CD4-positive, CD25-positive, alpha-beta regulatory T cell (primary cell): ENCODE measurements at regions not wholly inside any gene's neighbourhood (a gene's known extent, or its start where the extent isn't known, plus 50 kb on each side); places are given as distances from the start of the nearest gene placed in this dataset.

Experiments used
- ATAC-seq, 2 donors: fragments of 150-1000 bp; cut with Tn5 transposase; one replicate each; pipeline ENCODE4 v1.10.0; 2021; ENCODE audit warnings: low read depth in 2 of 2, moderate number of reproducible peaks in 2 of 2, moderate library complexity in 1 of 2
- DNase-seq, 3 donors: peaks; one replicate each; pipeline versions ENCODE4 v3.0.0 to v3.0.0-alpha.2; 2012 to 2022; ENCODE audit warnings: mixed read lengths in 1 of 3
- H3K27ac ChIP-seq: one replicate; pipeline ENCODE4 v1.7.0; 2013; ENCODE audit warnings: mild to moderate bottlenecking, low read length; ENCODE audit not compliant: insufficient read depth, poor library complexity, severe bottlenecking
- H3K27me3 ChIP-seq: one replicate; pipeline ENCODE4 v1.7.0; 2013; ENCODE audit warnings: low read length; ENCODE audit not compliant: control insufficient read depth, insufficient read depth
- H3K36me3 ChIP-seq: one replicate; pipeline ENCODE4 v1.7.0; 2013; ENCODE audit warnings: mild to moderate bottlenecking, low read length, moderate library complexity; ENCODE audit not compliant: control insufficient read depth, insufficient read depth
- H3K4me1 ChIP-seq: 2 replicates; pipeline ENCODE4 v1.7.0; 2013; ENCODE audit warnings: mild to moderate bottlenecking, low read length; ENCODE audit not compliant: insufficient read depth, control insufficient read depth, poor library complexity, severe bottlenecking
- H3K4me3 ChIP-seq: one replicate; pipeline ENCODE4 v1.7.0; 2013; ENCODE audit warnings: low read depth, mild to moderate bottlenecking, low read length, moderate library complexity
- H3K9me3 ChIP-seq, 2 experiments: 1 replicate in 1 of 2; 2 replicates in 1 of 2; pipeline ENCODE4 v1.7.0; 2013; ENCODE audit warnings: low read length in 2 of 2, mild to moderate bottlenecking in 1 of 2, moderate library complexity in 1 of 2; ENCODE audit not compliant: control insufficient read depth in 2 of 2
- H3K27ac Mint-ChIP-seq, 3 donors: one replicate each; pipeline ENCODE4 v1.8.0; 2020 to 2022; ENCODE audit warnings: mild to moderate bottlenecking in 3 of 3, mixed read lengths in 3 of 3, moderate library complexity in 2 of 3
- H3K27me3 Mint-ChIP-seq: one replicate; pipeline ENCODE4 v1.8.0; 2022; ENCODE audit warnings: mild to moderate bottlenecking, mixed read lengths
- H3K36me3 Mint-ChIP-seq: one replicate; pipeline ENCODE4 v1.8.0; 2020; ENCODE audit warnings: mixed read lengths
- H3K4me1 Mint-ChIP-seq, 4 donors: one replicate each; pipeline ENCODE4 v1.8.0; 2020 to 2022; ENCODE audit warnings: mixed read lengths in 4 of 4, mild to moderate bottlenecking in 1 of 4
- H3K4me3 Mint-ChIP-seq, 4 donors: one replicate each; pipeline ENCODE4 v1.8.0; 2020 to 2022; ENCODE audit warnings: mild to moderate bottlenecking in 4 of 4, mixed read lengths in 4 of 4, moderate library complexity in 3 of 4
- H3K9me3 Mint-ChIP-seq, 7 donors: one replicate each; pipeline ENCODE4 v1.8.0; 2020 to 2022; ENCODE audit warnings: mixed read lengths in 7 of 7, mild to moderate bottlenecking in 3 of 7, moderate library complexity in 2 of 7

- H3K9me3 Mint-ChIP-seq: peaks cover 0 to 11% (median 4%) of the 10 kb centered on the region in 7 donors
- H3K36me3 ChIP-seq: no peaks in the 10 kb centered on the region
- DNase-seq (no peak), ATAC-seq (no peak)
- H3K9me3 ChIP-seq: no peaks in the 10 kb centered on the region
- H3K4me1 Mint-ChIP-seq: peaks cover 0 to 3% (median 0%) of the 10 kb centered on the region in 4 donors
- no peak overlapping the region for H3K4me3 ChIP-seq
- H3K27me3 ChIP-seq: no peaks in the 10 kb centered on the region
- no peak overlapping the region for H3K27ac ChIP-seq
- H3K36me3 Mint-ChIP-seq: no peaks in the 10 kb centered on the region
- no peaks in the 10 kb centered on the region for H3K4me1 ChIP-seq
- no peak overlapping the region for H3K27ac Mint-ChIP-seq
- no peak overlapping the region for H3K4me3 Mint-ChIP-seq
- peaks cover 9% of the 10 kb centered on the region for H3K27me3 Mint-ChIP-seq
These were observed 119.7 kb downstream of the PDCL3 start for GRCh38 chr2:100682536-100682935.

- H3K9me3 Mint-ChIP-seq: peaks cover 0 to 11% (median 4%) of the 10 kb centered on the region in 7 donors
- Histone ChIP-seq H3K9me3 (no peaks in the 10 kb centered on the region), H3K36me3 (no peaks in the 10 kb centered on the region), H3K27ac (no peak overlapping the region), H3K4me1 (no peaks in the 10 kb centered on the region), H3K4me3 (no peak overlapping the region), H3K27me3 (no peaks in the 10 kb centered on the region)
- peaks cover 0 to 3% (median 0%) of the 10 kb centered on the region in 4 donors for H3K4me1 Mint-ChIP-seq
- H3K27ac Mint-ChIP-seq: no peak overlapping the region
- no peak for ATAC-seq
- no peak overlapping the region for H3K4me3 Mint-ChIP-seq
- H3K36me3 Mint-ChIP-seq: no peaks in the 10 kb centered on the region
- H3K27me3 Mint-ChIP-seq: peaks cover 9% of the 10 kb centered on the region
- no peak for DNase-seq
These were observed 120.4 kb downstream of the PDCL3 start for GRCh38 chr2:100683231-100683630.

GRCh38 chr2:100691846-100692245 lies 128.1 kb upstream of the NPAS2 start:
- DNase-seq (no peak), ATAC-seq (no peak)
- Mint-ChIP-seq H3K4me3 (no peak overlapping the region), H3K9me3 (peaks cover 2 to 22% (median 7%) of the 10 kb centered on the region in 7 donors), H3K27me3 (peaks cover 5% of the 10 kb centered on the region), H3K27ac (peak overlapping the region in 1 of 3 donors; percentile 36), H3K36me3 (no peaks in the 10 kb centered on the region), H3K4me1 (no peaks in the 10 kb centered on the region)
- Histone ChIP-seq H3K9me3 (peaks cover 0 to 2% of the 10 kb centered on the region in 2 experiments), H3K27ac (no peak overlapping the region), H3K4me3 (no peak overlapping the region), H3K36me3 (no peaks in the 10 kb centered on the region), H3K27me3 (peaks cover 3% of the 10 kb centered on the region), H3K4me1 (no peaks in the 10 kb centered on the region)

- Histone ChIP-seq H3K9me3 (peaks cover 0 to 2% of the 10 kb centered on the region in 2 experiments), H3K27ac (no peak overlapping the region), H3K4me1 (no peaks in the 10 kb centered on the region), H3K27me3 (peaks cover 3% of the 10 kb centered on the region), H3K36me3 (no peaks in the 10 kb centered on the region), H3K4me3 (no peak overlapping the region)
- ATAC-seq (no peak), DNase-seq (no peak)
- H3K4me1 Mint-ChIP-seq: no peaks in the 10 kb centered on the region
- peaks cover 2 to 22% (median 5%) of the 10 kb centered on the region in 7 donors for H3K9me3 Mint-ChIP-seq
- peaks cover 3% of the 10 kb centered on the region for H3K36me3 Mint-ChIP-seq
- no peak overlapping the region for H3K27ac Mint-ChIP-seq
- peaks cover 1% of the 10 kb centered on the region for H3K27me3 Mint-ChIP-seq
- H3K4me3 Mint-ChIP-seq: no peak overlapping the region
These were observed 127.6 kb upstream of the NPAS2 start for GRCh38 chr2:100692381-100692780.

- Histone ChIP-seq H3K36me3 (no peaks in the 10 kb centered on the region), H3K4me1 (no peaks in the 10 kb centered on the region), H3K27me3 (peaks cover 3% of the 10 kb centered on the region), H3K4me3 (no peak overlapping the region), H3K9me3 (peaks cover 0 to 6% of the 10 kb centered on the region in 2 experiments), H3K27ac (no peak overlapping the region)
- ATAC-seq (no peak), DNase-seq (no peak)
- no peak overlapping the region for H3K4me3 Mint-ChIP-seq
- H3K27me3 Mint-ChIP-seq: no peaks in the 10 kb centered on the region
- no peaks in the 10 kb centered on the region for H3K4me1 Mint-ChIP-seq
- H3K27ac Mint-ChIP-seq: no peak overlapping the region
- peaks cover 4% of the 10 kb centered on the region for H3K36me3 Mint-ChIP-seq
- H3K9me3 Mint-ChIP-seq: peaks cover 2 to 22% (median 4%) of the 10 kb centered on the region in 7 donors
These were observed 127.0 kb upstream of the NPAS2 start for GRCh38 chr2:100692906-100693305.

GRCh38 chr2:100699131-100699530 lies 120.8 kb upstream of the NPAS2 start:
- DNase-seq (no peak), ATAC-seq (no peak)
- Histone ChIP-seq H3K27ac (no peak overlapping the region), H3K4me1 (no peaks in the 10 kb centered on the region), H3K9me3 (peaks cover 0 to 6% of the 10 kb centered on the region in 2 experiments), H3K27me3 (no peaks in the 10 kb centered on the region), H3K36me3 (no peaks in the 10 kb centered on the region), H3K4me3 (no peak overlapping the region)
- Mint-ChIP-seq H3K4me3 (no peak overlapping the region), H3K9me3 (peaks cover 3 to 22% (median 4%) of the 10 kb centered on the region in 7 donors), H3K27me3 (no peaks in the 10 kb centered on the region), H3K27ac (no peak overlapping the region), H3K4me1 (peaks cover 0 to 5% (median 1%) of the 10 kb centered on the region in 4 donors), H3K36me3 (peaks cover 4% of the 10 kb centered on the region)

GRCh38 chr2:100702438-100703109 lies 117.4 kb upstream of the NPAS2 start:
- Histone ChIP-seq H3K4me3 (no peak overlapping the region), H3K27me3 (no peaks in the 10 kb centered on the region), H3K4me1 (no peaks in the 10 kb centered on the region), H3K36me3 (no peaks in the 10 kb centered on the region), H3K27ac (no peak overlapping the region), H3K9me3 (peaks cover 0 to 3% of the 10 kb centered on the region in 2 experiments)
- Mint-ChIP-seq H3K4me3 (no peak overlapping the region), H3K27ac (no peak overlapping the region), H3K27me3 (peaks cover 6% of the 10 kb centered on the region), H3K36me3 (no peaks in the 10 kb centered on the region), H3K9me3 (peaks cover 0 to 5% (median 0%) of the 10 kb centered on the region in 7 donors), H3K4me1 (peaks cover 0 to 6% (median 3%) of the 10 kb centered on the region in 4 donors)
- no peak for ATAC-seq
- no peak for DNase-seq

- H3K9me3 Mint-ChIP-seq: peaks cover 0 to 5% (median 0%) of the 10 kb centered on the region in 7 donors
These were observed 116.7 kb upstream of the NPAS2 start for GRCh38 chr2:100703213-100703612.

More at GRCh38 chr2:100703213-100703612, 116.7 kb upstream of the NPAS2 start:
- Histone ChIP-seq H3K27ac (no peak overlapping the region), H3K4me1 (no peaks in the 10 kb centered on the region), H3K9me3 (no peaks in the 10 kb centered on the region), H3K36me3 (no peaks in the 10 kb centered on the region), H3K4me3 (no peak overlapping the region), H3K27me3 (no peaks in the 10 kb centered on the region)
- DNase-seq: no peak
- no peak overlapping the region for H3K27ac Mint-ChIP-seq
- no peak for ATAC-seq
- H3K4me1 Mint-ChIP-seq: peaks cover 0 to 6% (median 3%) of the 10 kb centered on the region in 4 donors
- no peaks in the 10 kb centered on the region for H3K36me3 Mint-ChIP-seq
- H3K4me3 Mint-ChIP-seq: no peak overlapping the region
- peaks cover 6% of the 10 kb centered on the region for H3K27me3 Mint-ChIP-seq
